HG03175 (cell line): ENCODE measurements at regions not wholly inside any gene's neighbourhood (a gene's known extent, or its start where the extent isn't known, plus 50 kb on each side); places are given as distances from the start of the nearest gene placed in this dataset.
"Not testable (repeated sequence)": the region's sequence is repeated elsewhere in the genome, so short reads cannot be mapped to it uniquely, and the experiment has no call there.

Experiments
- ATAC-seq: cut with Tn5 transposase; IDR thresholded peaks from one replicate; pipeline ENCODE4 v1.9.1; 2021; ENCODE audit warnings: mild to moderate bottlenecking, moderate library complexity; ENCODE audit not compliant: unreplicated experiment

DNA sequence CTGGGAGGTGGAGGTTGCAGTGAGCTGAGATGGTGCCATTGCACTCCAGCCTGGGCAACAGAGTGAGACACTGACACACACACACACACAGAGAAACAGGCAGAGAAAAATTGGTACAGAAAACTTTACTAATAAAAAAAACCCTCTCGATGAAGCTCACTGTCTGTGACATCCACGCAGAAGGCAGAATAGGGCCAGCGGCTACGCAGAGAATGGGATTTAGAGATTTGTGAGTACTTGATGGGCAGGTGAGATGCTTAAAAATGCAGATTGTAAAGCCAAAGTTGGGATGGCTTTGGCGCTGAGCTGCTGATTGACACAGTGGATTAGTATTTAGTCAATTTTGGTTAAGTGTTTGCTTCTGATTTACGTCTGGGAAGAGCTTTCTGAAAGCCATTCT is 561.1 kb downstream of the TBC1D22A start:
- ATAC-seq = no peak

DNA sequence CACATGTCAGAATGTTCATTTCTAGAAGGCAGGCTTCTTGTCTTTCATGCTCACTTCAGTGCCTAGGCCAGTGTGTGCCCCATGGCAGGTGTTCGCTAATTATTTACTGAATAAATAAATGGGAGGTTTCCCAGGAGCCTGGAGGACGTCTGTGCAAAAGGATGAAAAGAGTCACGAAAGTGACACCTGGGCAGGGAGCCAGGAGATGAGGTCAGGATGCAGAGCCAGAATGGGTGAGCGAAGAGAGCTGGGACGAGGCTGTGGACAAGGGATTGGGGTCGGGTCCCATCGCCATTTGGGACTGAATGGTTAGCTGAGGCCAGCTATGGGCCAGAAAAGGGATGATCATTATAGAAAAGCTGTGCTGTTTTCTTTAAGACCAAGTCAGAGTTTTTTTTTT is 560.4 kb downstream of the TBC1D22A start:
- no peak for ATAC-seq

DNA sequence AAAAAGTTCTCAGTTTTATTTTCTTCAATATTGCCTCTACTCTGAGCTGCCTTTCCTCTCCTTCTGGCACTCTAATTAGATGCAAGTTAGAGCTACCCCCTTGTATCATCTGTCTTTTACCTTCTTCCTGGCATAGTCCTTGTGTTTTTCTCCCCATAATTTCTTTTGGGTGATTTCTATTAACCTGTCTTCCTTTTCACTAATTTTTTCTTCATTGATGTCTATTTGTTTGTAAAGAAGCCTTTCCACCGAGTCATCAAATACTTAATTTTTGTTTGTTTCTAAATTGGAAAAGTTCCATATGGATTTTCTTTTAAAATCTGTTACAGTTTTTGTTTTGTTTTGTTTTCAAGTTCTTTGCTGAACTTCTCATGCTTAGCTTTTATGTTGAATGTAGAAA is 558.1 kb downstream of the TBC1D22A start:
- ATAC-seq = no peak

DNA sequence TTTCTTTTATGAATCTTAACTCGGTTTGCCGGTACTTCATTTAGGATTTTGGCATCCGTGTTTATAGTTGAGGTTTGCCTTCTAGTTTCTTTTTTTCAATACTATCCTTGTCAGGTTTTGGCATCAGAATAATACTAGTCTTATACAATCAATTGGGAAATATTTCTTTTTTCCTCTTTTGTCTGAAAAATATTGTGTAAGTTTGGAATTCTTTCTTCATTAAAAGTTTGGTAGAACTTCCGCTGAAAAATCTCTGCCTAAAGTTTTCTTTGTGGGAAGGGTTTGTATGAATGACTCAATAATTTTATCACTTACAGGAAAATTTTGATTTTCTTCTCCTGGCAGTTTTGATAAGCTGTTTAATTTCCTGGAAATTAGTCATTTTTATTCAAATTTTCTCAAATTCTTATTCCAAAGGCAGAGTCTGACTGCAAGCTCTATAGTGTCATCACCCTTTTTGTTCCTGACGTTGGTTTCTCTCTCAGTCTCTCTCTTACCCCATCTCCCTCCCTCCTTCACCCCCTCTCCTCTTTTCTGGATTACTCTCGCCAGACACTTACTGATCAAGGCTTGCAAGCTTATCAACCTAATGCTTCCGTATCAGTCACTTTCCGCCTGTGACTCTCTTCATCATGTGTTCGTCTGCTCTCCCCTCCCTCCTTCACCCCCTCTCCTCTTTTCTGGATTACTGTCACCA is 555.7 kb downstream of the TBC1D22A start:
- ATAC-seq = no peak

DNA sequence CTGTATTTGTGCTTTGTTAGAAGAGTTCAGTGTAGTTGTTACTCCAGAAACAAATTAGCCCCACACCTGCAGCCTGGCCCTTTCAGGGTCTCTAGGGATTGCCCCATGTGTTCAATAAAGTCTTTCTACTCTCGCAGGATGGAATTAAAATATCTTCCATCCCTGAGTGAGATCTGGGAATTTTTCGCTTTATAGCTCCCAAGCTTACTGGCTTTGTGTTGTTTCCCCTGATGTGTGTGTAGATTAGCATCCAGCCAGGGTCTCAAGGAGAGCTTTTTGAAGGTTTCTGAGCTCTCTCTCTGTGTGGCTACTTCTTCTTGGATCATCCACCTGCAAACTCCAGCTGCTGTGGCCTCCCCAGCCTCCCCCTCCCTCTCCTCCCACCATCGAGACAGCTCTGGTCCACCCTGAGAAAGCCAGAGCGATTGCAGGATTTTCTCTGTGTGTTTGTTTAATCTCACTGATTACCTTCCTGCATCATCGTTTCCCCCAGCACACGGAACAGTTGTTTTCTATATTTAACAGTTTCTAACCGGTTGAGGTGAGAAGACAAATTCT is 553.5 kb downstream of the TBC1D22A start:
- ATAC-seq = no peak

DNA sequence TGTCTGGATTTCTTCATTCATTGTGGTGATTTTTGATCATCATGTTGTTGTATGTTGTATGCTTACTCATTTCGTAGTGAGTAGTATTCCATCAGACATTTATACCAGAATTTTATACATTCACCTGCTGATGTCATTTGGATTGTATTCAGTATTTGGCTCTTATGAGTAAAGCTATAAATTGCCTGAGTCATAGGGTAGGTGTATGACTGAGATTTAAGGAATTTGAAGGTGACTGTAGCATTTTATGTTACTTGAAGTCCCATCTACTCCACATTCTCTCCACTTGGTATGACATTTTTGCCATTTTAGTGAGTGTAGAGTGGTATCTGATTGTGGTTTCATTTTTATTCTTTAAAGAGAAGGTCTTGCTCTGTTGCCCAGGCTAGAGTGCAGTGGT is 548.2 kb downstream of the TBC1D22A start:
- no peak for ATAC-seq

DNA sequence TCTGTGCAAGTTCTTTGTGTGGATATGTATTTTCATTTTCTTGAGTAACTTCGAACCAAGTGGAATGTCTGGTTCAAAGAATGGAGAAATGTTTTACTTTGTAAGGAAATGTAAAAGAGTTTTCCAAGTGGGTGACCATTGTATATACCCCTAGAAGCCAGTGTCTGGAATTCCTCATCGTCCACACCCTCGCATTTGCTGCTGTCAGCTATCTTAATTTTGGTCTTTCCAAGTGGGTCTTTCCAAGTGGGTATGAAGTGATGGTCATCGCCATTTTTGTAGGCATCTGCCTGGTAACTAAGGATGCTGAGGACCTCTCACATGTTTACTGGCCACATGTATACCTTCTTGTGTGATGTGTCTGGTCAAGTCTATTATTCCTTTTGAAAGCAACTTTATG is 547.5 kb downstream of the TBC1D22A start:
- ATAC-seq = no peak

DNA sequence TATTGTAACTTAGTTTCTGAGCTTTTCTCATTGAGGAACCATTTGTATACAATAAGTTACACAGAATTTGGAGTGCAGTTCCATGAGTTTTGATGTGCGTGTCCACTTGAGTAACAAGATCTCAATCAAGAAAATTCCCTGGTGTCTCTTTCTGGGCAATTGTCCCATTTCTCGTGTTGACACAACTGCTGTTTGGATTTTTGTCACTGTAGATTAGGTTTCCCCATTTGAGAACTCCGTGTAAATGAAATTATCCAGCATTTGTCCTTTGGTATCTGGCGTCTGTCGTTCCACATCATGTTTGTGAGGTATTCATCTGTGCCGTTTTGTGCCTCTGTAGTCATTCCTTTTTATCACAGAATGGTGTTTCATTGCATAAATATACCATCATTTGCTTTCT is 547.0 kb downstream of the TBC1D22A start:
- no peak for ATAC-seq

DNA sequence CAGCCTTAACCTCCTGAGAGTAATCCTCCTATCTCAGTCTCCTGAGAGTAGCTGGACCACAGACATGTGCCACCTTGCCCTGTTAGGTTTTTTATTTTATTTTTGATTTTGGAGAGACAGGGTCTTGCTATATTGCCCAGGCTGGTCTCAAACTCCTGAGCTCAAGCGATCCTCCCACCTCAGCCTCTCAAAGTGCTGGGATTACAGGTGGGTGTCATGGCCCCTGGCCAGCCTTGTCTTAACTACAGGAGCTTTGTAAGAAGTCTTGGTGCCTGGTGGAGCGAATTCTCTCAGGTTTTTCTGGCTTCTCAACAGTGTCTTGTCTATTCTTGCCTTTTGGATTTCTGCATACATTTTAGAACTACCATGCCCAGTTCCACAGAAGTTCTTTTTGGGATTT is 546.4 kb downstream of the TBC1D22A start:
- no peak for ATAC-seq

DNA sequence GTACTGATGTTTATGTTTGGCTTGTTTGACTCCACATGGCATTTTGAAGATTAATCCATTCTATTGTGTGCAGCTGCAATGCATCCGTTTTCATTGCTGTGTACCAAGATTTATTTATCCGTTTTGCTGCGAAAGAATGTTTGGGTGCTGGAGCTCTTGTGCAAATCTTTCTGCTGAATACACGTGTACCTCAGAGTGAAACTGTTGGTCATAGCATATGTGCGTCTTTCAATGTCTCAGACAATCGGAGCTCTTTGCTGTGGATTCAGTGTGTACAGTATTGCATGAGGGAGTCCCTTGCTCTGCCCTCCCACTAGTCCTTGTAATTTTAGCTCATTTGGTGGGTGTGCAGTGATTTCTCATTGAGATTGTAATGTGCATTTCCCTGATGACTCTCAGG is 545.4 kb downstream of the TBC1D22A start:
- no peak for ATAC-seq

DNA sequence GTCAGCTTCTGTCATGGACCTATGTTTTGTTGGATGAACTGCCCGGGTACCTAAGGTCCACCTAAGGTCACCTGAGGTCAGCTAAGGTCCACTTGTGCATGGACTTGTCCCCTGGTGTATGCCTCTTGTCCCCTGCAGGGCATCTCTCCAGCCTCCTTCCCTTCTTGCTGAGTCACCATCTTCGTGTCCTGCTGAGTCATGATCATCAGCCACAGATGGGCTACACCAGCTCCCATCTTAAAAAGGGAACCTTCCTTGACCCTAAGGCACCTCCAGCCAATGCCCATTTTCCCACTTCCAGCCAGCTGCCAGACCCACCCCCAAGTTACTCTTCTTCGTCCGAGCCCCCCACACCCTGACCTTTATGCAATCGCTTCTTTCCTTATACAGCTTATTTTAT is 544.9 kb downstream of the TBC1D22A start:
- ATAC-seq = no peak

DNA sequence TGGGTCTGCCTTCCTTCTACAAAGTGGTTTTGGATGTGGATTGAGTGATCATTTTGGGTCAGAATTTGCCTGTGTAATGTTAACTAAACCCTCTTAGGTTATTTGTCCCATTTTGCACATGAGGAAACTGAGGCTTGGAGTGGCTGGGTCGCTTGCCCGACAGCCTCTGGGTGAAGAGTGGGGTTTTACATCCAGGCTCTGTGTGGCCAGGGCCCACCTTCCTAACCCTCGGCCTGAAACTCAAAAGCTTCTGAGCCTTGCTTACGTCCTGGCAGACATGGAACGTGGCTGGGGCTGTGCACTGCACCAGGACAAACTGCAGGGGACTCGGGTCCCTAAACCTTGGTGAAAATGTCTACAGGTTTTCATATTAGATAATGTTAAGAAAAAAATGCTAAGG is 542.4 kb downstream of the TBC1D22A start:
- no peak for ATAC-seq

DNA sequence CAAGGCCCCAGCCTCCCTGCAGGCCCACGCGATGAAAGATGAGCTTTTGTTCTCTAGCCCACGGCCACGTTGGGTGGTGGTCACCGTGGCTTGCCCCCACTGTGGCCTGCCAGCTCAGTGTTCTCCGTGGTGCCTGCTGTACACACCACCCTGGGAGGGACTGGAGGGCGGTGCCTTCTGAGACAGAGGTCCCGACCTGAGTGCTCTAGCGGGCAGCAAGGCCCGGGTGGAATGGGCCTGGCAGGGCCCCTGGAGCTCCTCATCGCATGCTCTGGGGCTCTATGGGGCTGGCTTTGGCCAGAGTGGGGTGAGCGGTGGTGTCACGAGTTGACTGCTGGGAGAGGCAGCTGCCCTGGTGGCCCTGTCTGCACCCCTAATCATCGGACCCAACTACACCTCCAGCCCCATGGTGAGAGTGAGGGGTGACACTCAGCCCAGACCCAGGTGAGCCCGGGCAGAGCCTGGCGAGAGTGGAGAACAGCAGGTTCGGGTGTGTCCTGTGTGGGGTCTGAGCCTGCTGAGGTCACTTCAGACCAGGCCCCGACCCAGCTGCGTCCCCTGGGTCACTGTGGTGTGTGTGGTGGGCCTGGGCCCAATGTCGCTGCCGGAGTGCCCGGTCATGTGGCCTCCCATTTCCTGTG is 541.9 kb downstream of the TBC1D22A start:
- no peak for ATAC-seq

DNA sequence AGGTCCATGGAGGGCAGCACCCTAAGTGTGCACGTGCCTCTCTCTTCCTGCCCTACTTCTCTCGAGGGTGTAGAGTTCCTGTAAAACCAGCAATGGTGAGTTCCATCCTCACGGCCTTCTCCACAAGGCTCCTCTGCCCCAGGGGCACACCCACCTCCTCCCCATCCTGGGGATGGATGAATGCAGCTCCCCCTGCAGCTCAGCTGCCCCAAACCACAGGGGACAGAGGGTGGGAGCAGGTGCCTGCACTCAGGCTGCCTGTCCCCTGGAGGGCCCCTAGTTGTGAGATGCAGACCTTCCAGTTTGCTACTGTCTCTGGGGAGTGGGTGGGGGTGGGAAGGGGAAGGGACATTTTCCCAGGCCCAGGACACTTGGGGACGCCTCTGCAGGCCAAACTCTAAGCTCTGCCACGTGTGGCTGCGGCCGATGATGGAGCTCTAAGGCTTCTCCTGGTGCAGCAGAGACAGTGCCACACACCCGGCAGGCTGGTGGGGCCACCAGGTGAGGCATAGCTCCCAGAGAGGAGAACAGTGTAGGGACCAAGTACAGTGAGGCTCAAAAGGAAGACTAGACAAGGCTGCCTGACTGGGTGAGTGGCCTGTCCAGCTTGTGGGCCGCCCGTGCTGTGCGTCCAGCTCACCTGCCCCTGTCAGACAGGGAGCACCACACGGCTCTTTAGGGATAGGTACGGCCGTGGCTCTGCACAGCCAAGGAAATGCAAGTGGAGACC is 540.9 kb downstream of the TBC1D22A start:
- no peak for ATAC-seq

DNA sequence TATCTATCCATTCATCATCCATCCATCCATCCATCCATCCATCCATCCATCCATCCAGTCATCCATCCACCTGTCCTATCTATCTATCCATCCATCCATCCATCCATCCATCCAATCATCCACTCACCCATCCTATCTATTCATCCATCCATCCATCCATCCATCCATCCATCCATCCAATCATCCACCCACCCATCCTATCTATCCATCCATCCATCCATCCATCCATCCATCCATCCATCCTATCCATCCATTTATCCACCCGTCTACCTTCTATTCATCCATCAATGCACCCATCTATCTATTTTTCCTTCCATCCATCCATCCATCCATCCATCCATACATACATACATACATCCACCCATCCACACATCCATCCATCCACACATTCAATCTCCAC is 540.1 kb downstream of the TBC1D22A start:
- not testable (repeated sequence) for ATAC-seq

DNA sequence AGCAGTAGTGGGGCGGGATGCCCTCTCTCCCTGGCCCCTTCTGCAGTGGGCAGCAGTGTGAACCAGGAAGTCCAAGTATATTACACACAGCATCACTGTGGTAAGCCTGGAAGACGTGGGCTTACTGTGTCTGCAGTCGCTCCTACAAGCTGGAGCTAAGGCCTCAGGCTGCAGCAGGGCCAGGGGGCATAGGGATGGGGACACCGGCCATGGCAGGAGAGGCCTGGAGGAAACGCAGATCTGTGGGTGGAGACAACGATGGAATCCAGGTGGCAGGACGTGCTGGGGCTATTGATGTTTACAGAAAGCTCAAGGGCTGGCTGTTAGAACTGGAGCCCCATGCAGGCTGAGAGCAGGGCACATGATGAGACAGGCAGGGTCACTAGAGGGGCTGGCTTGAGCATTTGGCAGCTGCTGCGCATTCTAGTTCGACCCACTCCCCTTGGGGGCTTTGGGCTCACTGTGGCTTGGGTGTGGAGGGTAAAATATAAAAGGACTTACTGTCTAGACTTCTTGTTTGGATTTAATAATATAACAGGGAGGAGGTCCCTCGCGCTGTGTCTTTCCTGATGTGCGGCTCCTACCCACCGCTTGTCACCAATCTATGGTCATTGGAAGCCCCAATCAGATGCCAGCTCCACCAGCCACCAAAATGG is 539.5 kb downstream of the TBC1D22A start:
- no peak for ATAC-seq

DNA sequence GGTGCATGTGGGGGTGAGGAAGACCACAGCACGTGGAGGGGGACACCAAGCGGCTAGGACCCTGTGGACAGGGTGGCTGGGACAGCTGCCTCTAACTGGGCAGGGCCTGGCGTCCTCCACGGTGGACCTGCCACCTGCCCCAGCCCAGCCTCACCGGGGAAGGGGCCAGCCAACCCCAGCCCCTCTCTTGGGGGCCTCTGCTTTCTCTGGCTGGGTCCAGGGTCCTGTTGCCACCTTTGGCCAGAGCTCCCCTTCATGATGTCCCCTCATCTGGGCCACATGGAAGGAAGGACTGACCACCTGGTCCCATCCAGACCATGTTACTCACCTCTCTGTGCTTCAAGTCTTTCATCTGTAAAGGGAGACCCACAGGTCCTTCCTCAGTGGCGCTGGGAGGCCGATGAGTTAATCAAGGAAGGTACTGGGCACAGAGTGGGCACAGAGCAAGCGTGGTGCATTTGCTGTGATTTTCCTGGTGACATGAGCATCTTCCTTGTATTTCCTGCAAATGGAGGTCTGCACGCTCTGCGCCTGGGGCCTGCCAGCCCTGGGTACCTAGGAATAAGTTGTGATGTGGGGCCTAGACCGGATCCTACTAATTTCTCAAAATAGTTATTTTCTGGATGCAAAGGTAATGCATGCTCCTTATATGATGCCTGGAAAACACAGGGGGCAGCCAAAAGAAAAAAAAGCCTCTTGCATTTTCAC is 538.4 kb downstream of the TBC1D22A start:
- no peak for ATAC-seq

DNA sequence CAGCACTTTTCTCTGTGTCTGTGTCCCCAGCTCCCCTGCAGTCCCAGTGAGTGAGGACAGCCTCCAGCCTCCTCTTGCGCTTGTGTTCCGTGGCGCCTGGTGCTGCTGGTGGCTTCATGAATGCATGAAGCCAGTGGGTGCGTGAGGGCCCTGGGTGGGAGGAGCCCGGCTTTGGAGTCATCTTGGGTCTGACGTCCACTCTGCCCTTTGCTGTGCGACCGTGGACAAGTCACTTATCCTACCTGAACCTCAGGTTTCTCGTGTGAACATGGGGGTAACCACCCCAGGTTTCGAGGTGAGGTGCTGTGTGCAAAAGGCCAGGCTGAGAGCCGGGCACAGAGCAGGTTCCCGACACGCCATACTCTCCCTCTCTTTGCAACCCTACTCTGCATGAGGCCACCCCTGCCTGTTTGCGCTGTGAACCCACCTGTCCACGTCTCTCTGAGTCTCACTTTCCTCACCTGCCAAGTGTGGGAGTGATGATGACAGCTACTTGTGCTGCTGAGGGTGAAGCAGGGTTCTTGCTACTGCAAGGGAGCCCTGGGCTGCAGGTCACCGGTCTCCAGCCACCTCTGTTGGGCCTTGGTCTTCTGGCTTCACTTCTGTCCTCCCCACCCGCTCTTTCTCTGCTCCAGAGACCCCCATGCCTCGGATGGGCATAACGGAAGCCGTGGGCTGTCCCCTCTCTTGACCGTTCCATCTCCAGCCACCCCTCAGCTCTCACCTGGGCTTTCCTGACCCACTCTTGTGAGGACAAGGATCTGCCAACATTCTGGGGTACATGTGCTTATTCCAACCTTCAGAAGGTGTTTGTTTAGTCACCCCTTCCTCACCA is 537.6 kb downstream of the TBC1D22A start:
- ATAC-seq = no peak

DNA sequence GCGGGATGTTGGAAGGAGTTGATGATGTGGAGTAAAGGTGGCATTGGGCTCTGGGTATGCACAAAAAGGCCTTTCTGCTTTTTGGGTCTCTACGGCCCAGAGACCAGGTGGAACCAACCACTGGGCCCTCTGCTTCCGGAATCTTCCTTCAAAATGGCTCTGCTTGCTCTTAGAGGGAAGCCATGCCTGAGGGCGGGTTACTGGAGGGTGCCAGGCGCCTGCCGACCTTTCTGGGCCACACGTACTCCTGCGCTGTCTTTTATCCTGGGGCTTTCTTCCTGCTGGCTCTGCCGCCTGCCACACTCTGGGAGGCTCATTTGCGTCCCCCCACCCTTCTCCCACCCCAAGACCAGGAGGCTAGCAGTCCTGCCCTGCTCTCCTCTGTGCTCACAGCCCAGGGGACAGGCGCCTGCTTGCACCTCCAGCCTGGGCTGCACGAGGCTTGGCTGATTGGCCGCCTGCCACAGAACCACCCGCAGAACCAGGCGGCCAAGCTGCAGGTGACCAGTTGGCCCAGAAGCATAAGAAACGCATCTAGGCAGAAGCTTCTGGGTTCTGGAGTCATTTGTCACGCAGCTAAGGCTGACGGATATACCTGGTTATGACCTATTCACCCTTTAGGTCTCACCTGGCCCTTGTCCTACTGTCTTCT is 536.9 kb downstream of the TBC1D22A start:
- no peak for ATAC-seq
